ENCODE measurements at regions not wholly inside any gene's neighbourhood (a gene's known extent, or its start where the extent isn't known, plus 50 kb on each side); places are given as distances from the start of the nearest gene placed in this dataset.

DNA sequence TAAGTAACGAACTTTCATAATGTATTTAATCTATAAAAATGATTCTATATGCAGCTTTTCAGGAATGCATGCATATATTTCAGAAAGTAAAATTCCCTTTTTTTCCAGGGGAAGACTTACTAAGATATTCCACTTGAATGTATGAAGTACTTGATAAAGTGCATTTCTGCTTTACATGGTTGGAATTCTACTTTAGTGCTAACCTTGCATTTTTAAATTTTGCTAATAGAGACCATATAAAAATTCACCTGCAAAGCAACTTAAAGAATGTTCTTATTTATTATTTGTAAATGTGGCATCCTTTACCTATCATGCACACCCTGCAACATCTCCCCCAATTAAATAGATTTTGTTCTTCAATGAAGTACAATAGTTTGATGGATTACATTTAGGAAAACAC, 392.8 kb downstream of the KCNJ2 start:
- TF ChIP-seq, protein P1, sequence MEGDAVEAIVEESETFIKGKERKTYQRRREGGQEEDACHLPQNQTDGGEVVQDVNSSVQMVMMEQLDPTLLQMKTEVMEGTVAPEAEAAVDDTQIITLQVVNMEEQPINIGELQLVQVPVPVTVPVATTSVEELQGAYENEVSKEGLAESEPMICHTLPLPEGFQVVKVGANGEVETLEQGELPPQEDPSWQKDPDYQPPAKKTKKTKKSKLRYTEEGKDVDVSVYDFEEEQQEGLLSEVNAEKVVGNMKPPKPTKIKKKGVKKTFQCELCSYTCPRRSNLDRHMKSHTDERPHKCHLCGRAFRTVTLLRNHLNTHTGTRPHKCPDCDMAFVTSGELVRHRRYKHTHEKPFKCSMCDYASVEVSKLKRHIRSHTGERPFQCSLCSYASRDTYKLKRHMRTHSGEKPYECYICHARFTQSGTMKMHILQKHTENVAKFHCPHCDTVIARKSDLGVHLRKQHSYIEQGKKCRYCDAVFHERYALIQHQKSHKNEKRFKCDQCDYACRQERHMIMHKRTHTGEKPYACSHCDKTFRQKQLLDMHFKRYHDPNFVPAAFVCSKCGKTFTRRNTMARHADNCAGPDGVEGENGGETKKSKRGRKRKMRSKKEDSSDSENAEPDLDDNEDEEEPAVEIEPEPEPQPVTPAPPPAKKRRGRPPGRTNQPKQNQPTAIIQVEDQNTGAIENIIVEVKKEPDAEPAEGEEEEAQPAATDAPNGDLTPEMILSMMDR (conservative IDR thresholded peaks at IDR 0.05): no peak
- TF ChIP-seq ZFX (IDR thresholded peaks at IDR 0.05): no peak
